ENCODE measurements at regions not wholly inside any gene's neighbourhood (a gene's known extent, or its start where the extent isn't known, plus 50 kb on each side); places are given as distances from the start of the nearest gene placed in this dataset.

- WGBS, 3 donors, result 86 to 89% (median 86%) methylated on average over 4 of the region's 4 CpGs
- Histone ChIP-seq H3K27me3 (ENCODE audit: insufficient read depth in 3 of 3, low read length in 2 of 3) (no peaks in the 10 kb centered on the region), H3K27ac (no peak overlapping the region), H3K9me3 (no peaks in the 10 kb centered on the region), H3K4me3 (no peak overlapping the region), H3K36me3 (ENCODE audit: insufficient read depth in 1 of 2, low read depth in 1 of 2) (no peaks in the 10 kb centered on the region), H3K4me1 (peaks cover 8% of the 10 kb centered on the region)
- ATAC-seq, result no peak
- intact Hi-C loops (cut with DNase I), result no loop called here
- DNase-seq, result no peak
- TF ChIP-seq, protein P1, sequence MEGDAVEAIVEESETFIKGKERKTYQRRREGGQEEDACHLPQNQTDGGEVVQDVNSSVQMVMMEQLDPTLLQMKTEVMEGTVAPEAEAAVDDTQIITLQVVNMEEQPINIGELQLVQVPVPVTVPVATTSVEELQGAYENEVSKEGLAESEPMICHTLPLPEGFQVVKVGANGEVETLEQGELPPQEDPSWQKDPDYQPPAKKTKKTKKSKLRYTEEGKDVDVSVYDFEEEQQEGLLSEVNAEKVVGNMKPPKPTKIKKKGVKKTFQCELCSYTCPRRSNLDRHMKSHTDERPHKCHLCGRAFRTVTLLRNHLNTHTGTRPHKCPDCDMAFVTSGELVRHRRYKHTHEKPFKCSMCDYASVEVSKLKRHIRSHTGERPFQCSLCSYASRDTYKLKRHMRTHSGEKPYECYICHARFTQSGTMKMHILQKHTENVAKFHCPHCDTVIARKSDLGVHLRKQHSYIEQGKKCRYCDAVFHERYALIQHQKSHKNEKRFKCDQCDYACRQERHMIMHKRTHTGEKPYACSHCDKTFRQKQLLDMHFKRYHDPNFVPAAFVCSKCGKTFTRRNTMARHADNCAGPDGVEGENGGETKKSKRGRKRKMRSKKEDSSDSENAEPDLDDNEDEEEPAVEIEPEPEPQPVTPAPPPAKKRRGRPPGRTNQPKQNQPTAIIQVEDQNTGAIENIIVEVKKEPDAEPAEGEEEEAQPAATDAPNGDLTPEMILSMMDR (IDR thresholded peaks at IDR 0.05), result no peak
These were observed 209.0 kb upstream of the COPS8 start for GRCh38 chr2:236876642-236877041.

- H3K27me3 ChIP-seq (ENCODE audit: insufficient read depth in 3 of 3, low read length in 2 of 3), result no peaks in the 10 kb centered on the region
- H3K4me1 ChIP-seq, result no peaks in the 10 kb centered on the region
- DNase-seq (no peak), ATAC-seq (no peak)
- H3K36me3 ChIP-seq (ENCODE audit: insufficient read depth in 1 of 2, low read depth in 1 of 2), result no peaks in the 10 kb centered on the region
- no peak overlapping the region for H3K4me3 ChIP-seq
- intact Hi-C loops (cut with DNase I), result no loop called here
- no peaks in the 10 kb centered on the region for H3K9me3 ChIP-seq
- no peak overlapping the region for H3K27ac ChIP-seq
- WGBS, 3 donors, result 97 to 100% (median 98%) methylated on average over 2 of the region's 2 CpGs
- TF ChIP-seq, protein P1 (IDR thresholded peaks at IDR 0.05), result no peak
These were observed 207.7 kb upstream of the COPS8 start for GRCh38 chr2:236877972-236878371.

GRCh38 chr2:236879416-236879963 lies 206.2 kb upstream of the COPS8 start:
- no peaks in the 10 kb centered on the region for H3K9me3 ChIP-seq
- no peak for ATAC-seq
- intact Hi-C loops (cut with DNase I), result no loop called here
- H3K4me3 ChIP-seq, result no peak overlapping the region
- no peaks in the 10 kb centered on the region for H3K4me1 ChIP-seq
- no peaks in the 10 kb centered on the region for H3K36me3 ChIP-seq (ENCODE audit: insufficient read depth in 1 of 2, low read depth in 1 of 2)
- TF ChIP-seq, protein P1 (IDR thresholded peaks at IDR 0.05), result no peak
- H3K27ac ChIP-seq, result no peak overlapping the region
- WGBS, 3 donors, result 77 to 80% (median 78%) methylated on average over 3 of the region's 3 CpGs
- no peak for DNase-seq
- no peaks in the 10 kb centered on the region for H3K27me3 ChIP-seq (ENCODE audit: insufficient read depth in 3 of 3, low read length in 2 of 3)

DNA sequence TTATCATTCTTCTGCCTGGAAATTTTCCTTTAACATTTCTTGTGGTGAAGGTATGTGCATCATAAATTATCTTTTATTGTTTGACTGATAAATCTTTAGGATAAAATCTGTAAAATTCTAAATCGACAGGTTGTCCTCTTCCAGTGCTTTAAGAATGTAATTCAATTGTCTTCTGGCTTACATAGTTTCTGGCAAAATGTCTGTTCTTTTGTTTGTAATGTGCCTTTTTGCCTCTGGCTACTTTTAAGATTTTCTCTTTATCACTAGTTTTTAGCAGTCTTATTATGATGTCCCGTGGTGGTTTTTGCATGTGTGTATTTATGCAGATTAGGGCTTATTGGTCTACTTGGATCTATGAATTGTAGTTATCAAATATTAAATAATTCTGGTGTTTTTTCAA lies 203.6 kb upstream of the COPS8 start:
- DNase-seq (no peak), ATAC-seq (no peak)
- intact Hi-C loops (cut with DNase I), result no loop called here
- WGBS, 3 donors, result 79 to 98% (median 86%) methylated on average over 2 of the region's 2 CpGs
- H3K27ac ChIP-seq, result no peak overlapping the region
- no peaks in the 10 kb centered on the region for H3K9me3 ChIP-seq
- no peaks in the 10 kb centered on the region for H3K36me3 ChIP-seq (ENCODE audit: insufficient read depth in 1 of 2, low read depth in 1 of 2)
- H3K4me1 ChIP-seq, result peaks cover 3% of the 10 kb centered on the region
- no peak overlapping the region for H3K4me3 ChIP-seq
- no peaks in the 10 kb centered on the region for H3K27me3 ChIP-seq (ENCODE audit: insufficient read depth in 3 of 3, low read length in 2 of 3)
- TF ChIP-seq, protein P1 (IDR thresholded peaks at IDR 0.05), result no peak

DNA sequence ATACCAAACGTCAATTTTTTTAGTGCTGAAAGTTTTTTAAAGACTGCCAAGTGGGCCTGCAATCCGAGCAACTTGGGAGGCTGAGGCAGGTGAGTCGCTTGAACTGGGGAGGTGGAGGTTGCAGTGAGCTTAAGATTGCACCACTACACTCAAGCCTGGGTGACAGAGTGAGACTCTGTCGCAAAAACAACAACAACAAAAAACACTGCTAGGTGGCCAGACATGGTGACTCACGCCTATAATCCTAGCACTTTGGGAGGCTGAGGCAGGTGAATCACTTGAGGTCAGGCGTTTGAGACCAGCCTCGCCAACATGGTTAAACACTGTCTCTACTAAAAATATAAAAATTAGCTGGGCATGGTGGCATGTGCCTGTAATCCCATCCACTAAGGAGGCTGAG lies 202.8 kb upstream of the COPS8 start:
- Histone ChIP-seq H3K36me3 (ENCODE audit: insufficient read depth in 1 of 2, low read depth in 1 of 2) (no peaks in the 10 kb centered on the region), H3K4me3 (no peak overlapping the region), H3K4me1 (peaks cover 12% of the 10 kb centered on the region), H3K27me3 (ENCODE audit: insufficient read depth in 3 of 3, low read length in 2 of 3) (no peaks in the 10 kb centered on the region), H3K27ac (no peak overlapping the region), H3K9me3 (no peaks in the 10 kb centered on the region)
- ATAC-seq (peak in 2 of 4 donors; percentile 65 to 83), DNase-seq (no peak)
- intact Hi-C loops (cut with DNase I), result no loop called here
- TF ChIP-seq, protein P1 (IDR thresholded peaks at IDR 0.05), result no peak
- WGBS, 3 donors, result 75 to 87% (median 85%) methylated on average over 7 of the region's 7 CpGs

Data from psoas muscle (tissue), 7 donors.